ENCODE measurements at regions not wholly inside any gene's neighbourhood (a gene's known extent, or its start where the extent isn't known, plus 50 kb on each side); places are given as distances from the start of the nearest gene placed in this dataset.
A peak's percentile ranks its signal among the peaks of the same experiment; 100 is the strongest.

GRCh38 chr10:80900661-80901060 lies 363.0 kb downstream of the SH2D4B start:
- no peak for TF ChIP-seq CTCF (IDR thresholded peaks at IDR 0.05)

- no peak for TF ChIP-seq CTCF (IDR thresholded peaks at IDR 0.05)
Observed at GRCh38 chr10:80908611-80909010, 370.9 kb downstream of the SH2D4B start.

GRCh38 chr10:80909254-80909653 lies 371.6 kb downstream of the SH2D4B start:
- no peak for TF ChIP-seq CTCF (IDR thresholded peaks at IDR 0.05)

GRCh38 chr10:80917636-80918035 lies 379.9 kb downstream of the SH2D4B start:
- TF ChIP-seq CTCF (IDR thresholded peaks at IDR 0.05), result no peak

GRCh38 chr10:80921032-80921431 lies 383.3 kb downstream of the SH2D4B start:
- no peak for TF ChIP-seq CTCF (IDR thresholded peaks at IDR 0.05)

- peak; percentile 80 for TF ChIP-seq CTCF (IDR thresholded peaks at IDR 0.05)
Observed at GRCh38 chr10:80924063-80924952, 386.6 kb downstream of the SH2D4B start.

- no peak for TF ChIP-seq CTCF (IDR thresholded peaks at IDR 0.05)
Observed at GRCh38 chr10:80927419-80928078, 389.8 kb downstream of the SH2D4B start.

All from LNCAP (cell line).